BE2C (cell line): ENCODE measurements at regions not wholly inside any gene's neighbourhood (a gene's known extent, or its start where the extent isn't known, plus 50 kb on each side); places are given as distances from the start of the nearest gene placed in this dataset.
"Not testable (repeated sequence)": the region's sequence is repeated elsewhere in the genome, so short reads cannot be mapped to it uniquely, and the experiment has no call there.

Source experiments
- DNase-seq: peaks from one replicate; pipeline ENCODE4 v3.0.0-alpha.2; 2020
- H3K27me3 ChIP-seq: fragments of 250-450 bp; sonication (Bioruptor Pico); 2 replicates; pipeline ENCODE4 v1.5.1; 2020; ENCODE audit warnings: mild to moderate bottlenecking
- H3K36me3 ChIP-seq: fragments of 250-450 bp; sonication (Bioruptor Pico); 2 replicates; pipeline ENCODE4 v1.5.1; 2020; ENCODE audit warnings: mild to moderate bottlenecking
- H3K4me1 ChIP-seq: fragments of 250-450 bp; sonication (Bioruptor Pico); 2 replicates; pipeline ENCODE4 v1.5.1; 2020
- H3K4me3 ChIP-seq: 2 replicates; pipeline ENCODE4 v1.5.1; 2011; ENCODE audit warnings: low read depth, low read length
- H3K9me3 ChIP-seq: fragments of 250-450 bp; sonication (Bioruptor Pico); 2 replicates; pipeline ENCODE4 v1.5.1; 2020
- CTCF ChIP-seq: IDR thresholded peaks from 2 replicates; pipeline ENCODE4 v1.5.1; 2012; ENCODE audit warnings: mild to moderate bottlenecking, low read depth, low read length

GRCh38 chr16:88208112-88208511 is 174.6 kb upstream of the ZNF469 start:
- no peak for TF ChIP-seq CTCF
- no peak for DNase-seq
- Histone ChIP-seq H3K9me3 (no peaks in the 10 kb centered on the region), H3K27me3 (no peaks in the 10 kb centered on the region), H3K4me3 (no peak overlapping the region), H3K36me3 (no peaks in the 10 kb centered on the region), H3K4me1 (no peaks in the 10 kb centered on the region)

- H3K4me3 ChIP-seq, H3K36me3 ChIP-seq, H3K27me3 ChIP-seq, H3K4me1 ChIP-seq, H3K9me3 ChIP-seq, DNase-seq: not testable (repeated sequence)
Observed at GRCh38 chr16:88208776-88209175, 174.0 kb upstream of the ZNF469 start.

- not testable (repeated sequence) for H3K9me3 ChIP-seq, DNase-seq, H3K27me3 ChIP-seq, H3K36me3 ChIP-seq, H3K4me1 ChIP-seq, H3K4me3 ChIP-seq
Observed at GRCh38 chr16:88209579-88209978, 173.2 kb upstream of the ZNF469 start.

- H3K36me3 ChIP-seq, DNase-seq, H3K4me3 ChIP-seq, H3K27me3 ChIP-seq, H3K9me3 ChIP-seq, H3K4me1 ChIP-seq: not testable (repeated sequence)
Observed at GRCh38 chr16:88213937-88214336, 168.8 kb upstream of the ZNF469 start.

GRCh38 chr16:88221001-88221761 is 161.6 kb upstream of the ZNF469 start:
- not testable (repeated sequence) for H3K9me3 ChIP-seq, H3K36me3 ChIP-seq, H3K27me3 ChIP-seq, DNase-seq, H3K4me3 ChIP-seq, H3K4me1 ChIP-seq

- DNase-seq, H3K27me3 ChIP-seq, H3K9me3 ChIP-seq, H3K4me3 ChIP-seq, H3K36me3 ChIP-seq, H3K4me1 ChIP-seq: not testable (repeated sequence)
Observed at GRCh38 chr16:88223696-88224095, 159.1 kb upstream of the ZNF469 start.

- not testable (repeated sequence) for H3K9me3 ChIP-seq, H3K36me3 ChIP-seq, DNase-seq, H3K4me3 ChIP-seq, H3K4me1 ChIP-seq, H3K27me3 ChIP-seq
Observed at GRCh38 chr16:88224131-88224898, 158.4 kb upstream of the ZNF469 start.

GRCh38 chr16:88225640-88226230 is 157.0 kb upstream of the ZNF469 start:
- H3K4me3 ChIP-seq, H3K36me3 ChIP-seq, H3K9me3 ChIP-seq, H3K27me3 ChIP-seq, DNase-seq, H3K4me1 ChIP-seq: not testable (repeated sequence)

- not testable (repeated sequence) for DNase-seq, H3K36me3 ChIP-seq, H3K9me3 ChIP-seq
Observed at GRCh38 chr16:88226302-88226701, 156.5 kb upstream of the ZNF469 start.

GRCh38 chr16:88227026-88227721 is 155.6 kb upstream of the ZNF469 start:
- not testable (repeated sequence) for H3K36me3 ChIP-seq, H3K4me3 ChIP-seq, H3K4me1 ChIP-seq, H3K27me3 ChIP-seq, H3K9me3 ChIP-seq, DNase-seq

More at GRCh38 chr16:88226302-88226701, 156.5 kb upstream of the ZNF469 start:
- H3K4me1 ChIP-seq, H3K4me3 ChIP-seq, H3K27me3 ChIP-seq: not testable (repeated sequence)

GRCh38 chr16:88227722-88228482 is 154.9 kb upstream of the ZNF469 start:
- H3K4me3 ChIP-seq, H3K27me3 ChIP-seq, H3K4me1 ChIP-seq: not testable (repeated sequence)

GRCh38 chr16:88228751-88229150 is 154.0 kb upstream of the ZNF469 start:
- H3K4me1 ChIP-seq, DNase-seq, H3K36me3 ChIP-seq, H3K27me3 ChIP-seq, H3K9me3 ChIP-seq, H3K4me3 ChIP-seq: not testable (repeated sequence)

More at GRCh38 chr16:88227722-88228482, 154.9 kb upstream of the ZNF469 start:
- not testable (repeated sequence) for DNase-seq, H3K36me3 ChIP-seq, H3K9me3 ChIP-seq

GRCh38 chr16:88229710-88230109 is 153.0 kb upstream of the ZNF469 start:
- not testable (repeated sequence) for H3K9me3 ChIP-seq, H3K4me3 ChIP-seq, H3K27me3 ChIP-seq, H3K36me3 ChIP-seq, DNase-seq, H3K4me1 ChIP-seq
